ENCODE measurements at regions not wholly inside any gene's neighbourhood (a gene's known extent, or its start where the extent isn't known, plus 50 kb on each side); places are given as distances from the start of the nearest gene placed in this dataset.

DNA sequence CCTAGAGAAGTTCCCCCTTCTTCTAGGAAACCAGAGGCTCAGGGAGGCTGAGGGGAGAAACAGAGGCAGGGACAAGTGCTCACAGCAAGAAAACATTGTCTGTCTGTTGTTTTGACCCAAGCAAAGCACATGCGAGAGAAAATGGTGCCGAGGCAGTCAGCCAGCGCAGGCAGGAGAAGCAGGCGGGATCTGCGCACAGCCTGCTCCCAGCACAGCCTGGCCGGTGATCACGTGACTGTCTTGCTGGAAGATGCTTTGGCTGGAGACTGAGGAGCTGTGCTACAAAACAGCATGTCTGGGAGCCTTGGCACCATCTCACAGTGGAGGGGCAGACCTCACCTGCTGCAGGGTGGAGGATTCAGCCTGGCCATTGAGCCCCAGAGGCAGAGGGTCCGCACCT is 93.7 kb upstream of the MYCN start:
- TF ChIP-seq EZH2 (IDR thresholded peaks at IDR 0.05; ENCODE audit: insufficient read depth, low read length), result no peak
- TF ChIP-seq, protein P1, sequence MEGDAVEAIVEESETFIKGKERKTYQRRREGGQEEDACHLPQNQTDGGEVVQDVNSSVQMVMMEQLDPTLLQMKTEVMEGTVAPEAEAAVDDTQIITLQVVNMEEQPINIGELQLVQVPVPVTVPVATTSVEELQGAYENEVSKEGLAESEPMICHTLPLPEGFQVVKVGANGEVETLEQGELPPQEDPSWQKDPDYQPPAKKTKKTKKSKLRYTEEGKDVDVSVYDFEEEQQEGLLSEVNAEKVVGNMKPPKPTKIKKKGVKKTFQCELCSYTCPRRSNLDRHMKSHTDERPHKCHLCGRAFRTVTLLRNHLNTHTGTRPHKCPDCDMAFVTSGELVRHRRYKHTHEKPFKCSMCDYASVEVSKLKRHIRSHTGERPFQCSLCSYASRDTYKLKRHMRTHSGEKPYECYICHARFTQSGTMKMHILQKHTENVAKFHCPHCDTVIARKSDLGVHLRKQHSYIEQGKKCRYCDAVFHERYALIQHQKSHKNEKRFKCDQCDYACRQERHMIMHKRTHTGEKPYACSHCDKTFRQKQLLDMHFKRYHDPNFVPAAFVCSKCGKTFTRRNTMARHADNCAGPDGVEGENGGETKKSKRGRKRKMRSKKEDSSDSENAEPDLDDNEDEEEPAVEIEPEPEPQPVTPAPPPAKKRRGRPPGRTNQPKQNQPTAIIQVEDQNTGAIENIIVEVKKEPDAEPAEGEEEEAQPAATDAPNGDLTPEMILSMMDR (IDR thresholded peaks at IDR 0.05; ENCODE audit: insufficient read depth, low read depth, low read length), result no peak
- no peak overlapping the region for H3K27ac ChIP-seq (ENCODE audit: low read depth, low read length)
- H3K79me2 ChIP-seq (ENCODE audit: insufficient read depth, low read length), result no peaks in the 10 kb centered on the region
- no peak for FAIRE-seq
- Mint-ChIP-seq H3K36me3 (ENCODE audit: low read depth, unreplicated experiment) (no peaks in the 10 kb centered on the region), H3K4me3 (ENCODE audit: unreplicated experiment) (no peak overlapping the region), H3K27me3 (ENCODE audit: low read depth, unreplicated experiment) (peaks cover 20% of the 10 kb centered on the region), H3K27ac (ENCODE audit: unreplicated experiment) (no peak overlapping the region), H3K9me3 (ENCODE audit: unreplicated experiment) (peaks cover 5% of the 10 kb centered on the region), H3K4me1 (ENCODE audit: low read depth, unreplicated experiment) (peaks cover 7% of the 10 kb centered on the region)
- DNase-seq (ENCODE audit: low read depth), result no peak
- H3K4me3 ChIP-seq (ENCODE audit: insufficient read depth, low read depth, low read length), result no peak overlapping the region
- no peak overlapping the region for H3K9ac ChIP-seq (ENCODE audit: low read length)
- H3K27me3 ChIP-seq (ENCODE audit: insufficient read depth, low read length), result no peaks in the 10 kb centered on the region
- H4K20me1 ChIP-seq (ENCODE audit: insufficient read depth, low read length), result no peaks in the 10 kb centered on the region
- H3K36me3 ChIP-seq (ENCODE audit: insufficient read depth, low read length), result no peaks in the 10 kb centered on the region
- no peak overlapping the region for H2AFZ ChIP-seq (ENCODE audit: low read depth, low read length)
- H3K9me3 ChIP-seq (ENCODE audit: insufficient read depth, low read depth, low read length), result no peaks in the 10 kb centered on the region
- no peak overlapping the region for H3K4me2 ChIP-seq (ENCODE audit: low read length)
- no peaks in the 10 kb centered on the region for H3K4me1 ChIP-seq (ENCODE audit: insufficient read depth, low read length)

DNA sequence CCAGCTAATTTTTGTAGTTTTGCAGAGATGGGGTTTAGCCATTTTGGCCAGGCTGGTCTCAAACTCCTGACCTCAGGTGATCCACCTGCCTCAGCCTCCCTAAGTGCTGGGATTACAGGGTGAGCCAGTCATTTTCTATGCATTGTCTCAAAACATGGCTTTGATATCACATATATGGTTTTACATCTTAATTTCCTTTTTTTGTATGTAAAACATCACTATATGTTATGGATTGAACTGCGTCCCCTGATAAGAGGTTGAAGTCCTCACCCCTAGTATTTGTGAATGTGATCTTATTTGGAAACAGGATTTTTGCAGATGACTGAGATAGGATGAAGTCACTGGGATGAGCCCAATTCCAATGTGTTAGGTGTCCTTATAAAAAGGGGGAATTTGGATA is 89.8 kb upstream of the MYCN start:
- no peaks in the 10 kb centered on the region for H3K4me1 Mint-ChIP-seq (ENCODE audit: low read depth, unreplicated experiment)

DNA sequence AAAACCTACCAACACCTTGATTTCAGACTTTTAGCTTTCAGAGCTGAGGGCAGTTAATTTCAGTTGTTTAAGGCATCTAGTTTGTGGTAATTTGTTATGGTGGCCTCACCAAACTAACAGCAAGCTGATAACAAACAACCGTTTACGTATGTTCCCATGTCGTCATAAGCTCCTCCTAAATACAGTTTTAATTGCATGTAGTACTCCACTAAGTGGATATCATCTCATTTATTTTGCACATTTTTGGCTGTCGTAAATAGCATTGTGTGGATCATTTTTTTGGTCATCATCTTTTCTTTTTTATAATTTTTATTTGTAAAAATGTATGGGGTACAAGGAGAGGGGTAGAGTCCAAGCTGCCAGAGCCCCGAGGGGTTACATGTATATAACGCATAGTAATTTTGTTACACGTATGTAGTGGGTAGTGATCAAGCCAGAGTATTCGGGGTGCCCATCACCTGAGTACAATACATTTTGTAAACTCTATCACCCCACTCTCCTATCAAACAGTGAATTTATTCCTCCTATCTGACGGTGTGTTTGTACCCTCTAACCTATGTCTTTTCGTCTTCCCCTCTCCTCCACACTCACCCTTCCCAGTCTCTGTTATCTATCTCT is 89.2 kb upstream of the MYCN start:
- H3K4me1 Mint-ChIP-seq (ENCODE audit: low read depth, unreplicated experiment), result no peaks in the 10 kb centered on the region
- H3K27me3 Mint-ChIP-seq (ENCODE audit: low read depth, unreplicated experiment), result peaks cover 11% of the 10 kb centered on the region
- Histone ChIP-seq H3K27ac (ENCODE audit: low read depth, low read length) (no peak overlapping the region), H3K4me3 (ENCODE audit: insufficient read depth, low read depth, low read length) (no peak overlapping the region), H3K9me3 (ENCODE audit: insufficient read depth, low read depth, low read length) (no peaks in the 10 kb centered on the region), H3K4me2 (ENCODE audit: low read length) (no peak overlapping the region), H3K9ac (ENCODE audit: low read length) (no peak overlapping the region), H3K36me3 (ENCODE audit: insufficient read depth, low read length) (no peaks in the 10 kb centered on the region), H3K27me3 (ENCODE audit: insufficient read depth, low read length) (no peaks in the 10 kb centered on the region), H2AFZ (ENCODE audit: low read depth, low read length) (no peak overlapping the region), H3K4me1 (ENCODE audit: insufficient read depth, low read length) (no peaks in the 10 kb centered on the region), H4K20me1 (ENCODE audit: insufficient read depth, low read length) (no peaks in the 10 kb centered on the region), H3K79me2 (ENCODE audit: insufficient read depth, low read length) (no peaks in the 10 kb centered on the region)
- DNase-seq (ENCODE audit: low read depth) (no peak), FAIRE-seq (no peak)
- H3K36me3 Mint-ChIP-seq (ENCODE audit: low read depth, unreplicated experiment), result no peaks in the 10 kb centered on the region
- H3K27ac Mint-ChIP-seq (ENCODE audit: unreplicated experiment), result no peak overlapping the region
- TF ChIP-seq, protein P1 (IDR thresholded peaks at IDR 0.05; ENCODE audit: insufficient read depth, low read depth, low read length), result no peak
- TF ChIP-seq EZH2 (IDR thresholded peaks at IDR 0.05; ENCODE audit: insufficient read depth, low read length), result no peak
- peaks cover 5% of the 10 kb centered on the region for H3K9me3 Mint-ChIP-seq (ENCODE audit: unreplicated experiment)
- H3K4me3 Mint-ChIP-seq (ENCODE audit: unreplicated experiment), result no peak overlapping the region

More for the DNA sequence above, 89.8 kb upstream of the MYCN start:
- Histone ChIP-seq H3K9ac (ENCODE audit: low read length) (no peak overlapping the region), H3K27me3 (ENCODE audit: insufficient read depth, low read length) (no peaks in the 10 kb centered on the region), H3K9me3 (ENCODE audit: insufficient read depth, low read depth, low read length) (no peaks in the 10 kb centered on the region), H3K4me2 (ENCODE audit: low read length) (no peak overlapping the region), H3K4me3 (ENCODE audit: insufficient read depth, low read depth, low read length) (no peak overlapping the region), H3K4me1 (ENCODE audit: insufficient read depth, low read length) (no peaks in the 10 kb centered on the region), H4K20me1 (ENCODE audit: insufficient read depth, low read length) (no peaks in the 10 kb centered on the region), H3K27ac (ENCODE audit: low read depth, low read length) (no peak overlapping the region), H2AFZ (ENCODE audit: low read depth, low read length) (no peak overlapping the region), H3K79me2 (ENCODE audit: insufficient read depth, low read length) (no peaks in the 10 kb centered on the region), H3K36me3 (ENCODE audit: insufficient read depth, low read length) (no peaks in the 10 kb centered on the region)
- peaks cover 5% of the 10 kb centered on the region for H3K9me3 Mint-ChIP-seq (ENCODE audit: unreplicated experiment)
- no peaks in the 10 kb centered on the region for H3K36me3 Mint-ChIP-seq (ENCODE audit: low read depth, unreplicated experiment)
- H3K27me3 Mint-ChIP-seq (ENCODE audit: low read depth, unreplicated experiment), result peaks cover 16% of the 10 kb centered on the region
- no peak overlapping the region for H3K4me3 Mint-ChIP-seq (ENCODE audit: unreplicated experiment)
- TF ChIP-seq, protein P1 (IDR thresholded peaks at IDR 0.05; ENCODE audit: insufficient read depth, low read depth, low read length), result no peak
- no peak for TF ChIP-seq EZH2 (IDR thresholded peaks at IDR 0.05; ENCODE audit: insufficient read depth, low read length)
- FAIRE-seq (no peak), DNase-seq (ENCODE audit: low read depth) (no peak)
- H3K27ac Mint-ChIP-seq (ENCODE audit: unreplicated experiment), result no peak overlapping the region

Data from astrocyte (in vitro differentiated cells and primary cell).